Testis (tissue), 2 donors: ENCODE measurements at regions not wholly inside any gene's neighbourhood (a gene's known extent, or its start where the extent isn't known, plus 50 kb on each side); places are given as distances from the start of the nearest gene placed in this dataset.

Experiments used
- DNase-seq: peaks from one replicate; pipeline ENCODE4 v3.0.0-alpha.2; 2019
- H3K27ac ChIP-seq, 2 donors: fragments of 200-600 bp; sonication (generic); one replicate each; pipeline ENCODE4 v1.5.1; 2019
- H3K27me3 ChIP-seq: fragments of 200-600 bp; sonication (generic); one replicate; pipeline ENCODE4 v1.5.1; 2019
- H3K36me3 ChIP-seq: fragments of 200-600 bp; sonication (generic); one replicate; pipeline ENCODE4 v1.5.1; 2017; ENCODE audit warnings: low read depth; ENCODE audit errors: missing control alignments
- H3K4me1 ChIP-seq: fragments of 200-600 bp; sonication (generic); one replicate; pipeline ENCODE4 v1.5.1; 2019
- H3K4me3 ChIP-seq, 2 donors: fragments of 200-600 bp; sonication (generic); one replicate each; pipeline ENCODE4 v1.5.1; 2017 to 2019
- H3K9me3 ChIP-seq: fragments of 200-600 bp; sonication (generic); one replicate; pipeline ENCODE4 v1.5.1; 2017
- CTCF ChIP-seq, 3 experiments: fragments of 450-650 bp in 2 of 3; fragments of 200-600 bp in 1 of 3; sonication (generic) in 1 of 3; IDR thresholded peaks; one replicate each; pipeline ENCODE4 v1.5.1; 2016 to 2019; ENCODE audit warnings: antibody characterized with exemption in 3 of 3, mild to moderate bottlenecking in 2 of 3, moderate library complexity in 1 of 3
- POLR2A ChIP-seq: fragments of 450-650 bp; IDR thresholded peaks from one replicate; pipeline ENCODE4 v1.6.1; 2017; ENCODE audit warnings: antibody characterized with exemption, mild to moderate bottlenecking, moderate library complexity
- WGBS, 2 donors: methylation state at CpG; one replicate each; pipeline ENCODE4 v1.1.5; 2018; 5-methylcytosine and 5-hydroxymethylcytosine counted together
- intact Hi-C: fragments of 100-400 bp; cut with DNase I; formaldehyde crosslinking; loops from one replicate; pipeline ENCODE4 v1.15.1; 2023; ENCODE audit warnings: low total_unique reads

- no peak overlapping the region for H3K4me3 ChIP-seq
- H3K27me3 ChIP-seq: no peaks in the 10 kb centered on the region
- no peaks in the 10 kb centered on the region for H3K9me3 ChIP-seq
- no peak for DNase-seq
- no peaks in the 10 kb centered on the region for H3K4me1 ChIP-seq
- TF ChIP-seq POLR2A (no peak), CTCF (IDR thresholded peaks at IDR 0.05) (no peak)
- H3K27ac ChIP-seq: no peak overlapping the region
- 82 to 87% methylated on average over 7 of the region's 7 CpGs for WGBS, 2 donors
- intact Hi-C loops: no loop called here
- H3K36me3 ChIP-seq: no peaks in the 10 kb centered on the region
These were observed 239.2 kb downstream of the ADGRD1 start for GRCh38 chr12:131192951-131193350.

GRCh38 chr12:131194166-131194565, 240.5 kb downstream of the ADGRD1 start:
- intact Hi-C loops: no loop called here
- no peak overlapping the region for H3K4me3 ChIP-seq
- no peaks in the 10 kb centered on the region for H3K4me1 ChIP-seq
- no peaks in the 10 kb centered on the region for H3K9me3 ChIP-seq
- no peak overlapping the region for H3K27ac ChIP-seq
- H3K27me3 ChIP-seq: no peaks in the 10 kb centered on the region
- no peaks in the 10 kb centered on the region for H3K36me3 ChIP-seq
- TF ChIP-seq CTCF (IDR thresholded peaks at IDR 0.05) (no peak), POLR2A (no peak)
- DNase-seq: peak; percentile 70
- WGBS, 2 donors: 80 to 96% methylated on average over 5 of the region's 5 CpGs

- no peaks in the 10 kb centered on the region for H3K27me3 ChIP-seq
- DNase-seq: no peak
- H3K4me3 ChIP-seq: no peak overlapping the region
- intact Hi-C loops: no loop called here
- H3K36me3 ChIP-seq: no peaks in the 10 kb centered on the region
- H3K9me3 ChIP-seq: no peaks in the 10 kb centered on the region
- no peak overlapping the region for H3K27ac ChIP-seq
- WGBS, 2 donors: 92 to 93% methylated on average over 9 of the region's 9 CpGs
- TF ChIP-seq POLR2A: no peak
- TF ChIP-seq CTCF (IDR thresholded peaks at IDR 0.05): no peak
- no peaks in the 10 kb centered on the region for H3K4me1 ChIP-seq
These were observed 242.1 kb downstream of the ADGRD1 start for GRCh38 chr12:131195796-131196195.

GRCh38 chr12:131196220-131196619, 242.5 kb downstream of the ADGRD1 start:
- no peaks in the 10 kb centered on the region for H3K4me1 ChIP-seq
- H3K4me3 ChIP-seq: no peak overlapping the region
- no peaks in the 10 kb centered on the region for H3K27me3 ChIP-seq
- intact Hi-C loops: no loop called here
- H3K36me3 ChIP-seq: no peaks in the 10 kb centered on the region
- 90 to 95% methylated on average over 4 of the region's 4 CpGs for WGBS, 2 donors
- TF ChIP-seq POLR2A (no peak), CTCF (IDR thresholded peaks at IDR 0.05) (no peak)
- H3K27ac ChIP-seq: no peak overlapping the region
- H3K9me3 ChIP-seq: no peaks in the 10 kb centered on the region
- no peak for DNase-seq

- Histone ChIP-seq H3K9me3 (no peaks in the 10 kb centered on the region), H3K36me3 (no peaks in the 10 kb centered on the region), H3K4me1 (no peaks in the 10 kb centered on the region), H3K4me3 (no peak overlapping the region), H3K27me3 (no peaks in the 10 kb centered on the region), H3K27ac (no peak overlapping the region)
- 96 to 97% methylated on average over 7 of the region's 7 CpGs for WGBS, 2 donors
- DNase-seq: no peak
- TF ChIP-seq POLR2A: no peak
- TF ChIP-seq CTCF (IDR thresholded peaks at IDR 0.05): no peak
- intact Hi-C loops: no loop called here
These were observed 243.8 kb downstream of the ADGRD1 start for GRCh38 chr12:131197490-131197889.
